NOMO-1 treated with dmso at 0.1 percent for 144 hours (cell line): ENCODE measurements at regions not wholly inside any gene's neighbourhood (a gene's known extent, or its start where the extent isn't known, plus 50 kb on each side); places are given as distances from the start of the nearest gene placed in this dataset.
A peak's percentile ranks its signal among the peaks of the same experiment; 100 is the strongest.
"Not testable (repeated sequence)": the region's sequence is repeated elsewhere in the genome, so short reads cannot be mapped to it uniquely, and the experiment has no call there.

Experiments used
- DNase-seq: peaks from one replicate; lab custom pipeline; 2025; ENCODE audit not compliant: unreplicated experiment; lab: John Stamatoyannopoulos, UW

DNA sequence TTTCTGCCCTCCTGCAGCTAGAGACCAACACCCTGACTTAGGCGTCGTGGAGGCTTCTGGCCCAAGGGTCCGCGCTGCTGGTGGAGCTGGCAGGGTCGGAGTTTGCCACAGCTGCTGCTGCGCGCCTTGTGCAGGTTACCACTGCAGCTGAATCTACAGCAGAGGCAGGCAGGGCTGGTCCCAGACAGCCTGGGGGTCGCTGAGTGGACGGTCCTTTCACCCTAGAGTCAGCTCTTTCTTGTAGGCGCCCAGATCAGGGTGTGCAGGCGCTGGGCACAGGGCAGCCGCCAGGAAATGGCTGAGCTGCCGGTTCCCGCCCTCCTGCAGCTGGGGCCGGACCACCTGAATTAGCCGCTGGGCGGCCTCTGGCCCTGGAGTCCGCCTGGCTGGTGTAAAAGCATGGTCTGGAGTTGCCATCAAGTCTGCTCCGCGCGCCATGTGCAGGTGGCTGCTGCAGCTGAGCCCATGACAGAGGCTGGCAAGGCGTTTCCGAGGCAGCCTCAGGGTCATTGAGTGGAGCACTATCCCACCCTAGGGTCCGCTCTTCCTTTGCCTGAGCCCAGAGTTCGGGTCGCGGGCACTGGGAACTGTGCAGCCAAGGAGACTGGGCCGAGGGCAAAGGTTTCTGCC, 144.3 kb downstream of the CCDC74A start:
- DNase-seq = not testable (repeated sequence)

DNA sequence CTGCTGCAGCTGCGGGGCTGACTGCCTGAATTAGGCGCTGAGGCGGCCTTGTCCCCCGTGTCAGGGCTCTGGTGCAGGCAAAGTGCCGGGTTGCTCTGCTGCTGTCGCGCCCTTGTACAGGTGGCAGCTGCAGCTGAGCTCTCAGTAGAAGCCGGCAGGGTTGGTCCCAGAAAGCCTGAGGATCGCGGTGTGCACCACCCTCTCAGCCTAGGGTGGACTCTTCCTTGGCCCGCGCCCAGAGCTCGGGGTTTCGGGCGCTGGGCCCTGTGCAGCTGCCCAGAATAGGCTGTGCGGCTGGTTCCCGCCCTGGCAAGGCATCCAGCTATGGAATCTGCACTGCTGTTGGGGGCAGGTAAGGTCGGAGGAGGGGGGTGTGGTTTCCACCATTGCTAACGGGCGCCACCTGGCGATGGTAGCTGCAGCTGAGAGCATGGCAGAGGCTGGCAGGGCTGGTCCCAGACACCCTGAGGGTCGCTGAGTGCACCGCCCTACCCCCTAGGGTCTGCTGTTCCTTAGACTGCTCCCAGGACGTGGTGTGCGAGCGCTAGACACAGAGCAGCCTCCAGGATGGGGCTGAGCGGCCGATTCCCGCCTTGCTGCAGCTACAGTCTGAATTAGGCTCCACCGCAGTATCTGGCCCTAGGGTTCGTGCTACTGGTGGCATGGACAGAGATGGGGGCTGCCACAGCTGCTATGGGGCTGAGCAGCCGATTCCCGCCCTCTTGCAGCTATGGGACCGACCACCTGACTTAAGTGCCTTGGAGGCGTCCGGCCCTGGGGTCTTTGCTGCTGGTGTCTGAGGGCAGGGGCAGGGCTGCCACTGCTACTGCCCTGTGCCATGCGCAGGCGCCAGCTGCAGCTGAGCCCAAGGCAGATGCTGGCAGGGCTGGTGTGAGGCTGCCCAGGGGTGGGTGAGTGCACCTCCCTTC, 145.0 kb downstream of the CCDC74A start:
- not testable (repeated sequence) for DNase-seq

DNA sequence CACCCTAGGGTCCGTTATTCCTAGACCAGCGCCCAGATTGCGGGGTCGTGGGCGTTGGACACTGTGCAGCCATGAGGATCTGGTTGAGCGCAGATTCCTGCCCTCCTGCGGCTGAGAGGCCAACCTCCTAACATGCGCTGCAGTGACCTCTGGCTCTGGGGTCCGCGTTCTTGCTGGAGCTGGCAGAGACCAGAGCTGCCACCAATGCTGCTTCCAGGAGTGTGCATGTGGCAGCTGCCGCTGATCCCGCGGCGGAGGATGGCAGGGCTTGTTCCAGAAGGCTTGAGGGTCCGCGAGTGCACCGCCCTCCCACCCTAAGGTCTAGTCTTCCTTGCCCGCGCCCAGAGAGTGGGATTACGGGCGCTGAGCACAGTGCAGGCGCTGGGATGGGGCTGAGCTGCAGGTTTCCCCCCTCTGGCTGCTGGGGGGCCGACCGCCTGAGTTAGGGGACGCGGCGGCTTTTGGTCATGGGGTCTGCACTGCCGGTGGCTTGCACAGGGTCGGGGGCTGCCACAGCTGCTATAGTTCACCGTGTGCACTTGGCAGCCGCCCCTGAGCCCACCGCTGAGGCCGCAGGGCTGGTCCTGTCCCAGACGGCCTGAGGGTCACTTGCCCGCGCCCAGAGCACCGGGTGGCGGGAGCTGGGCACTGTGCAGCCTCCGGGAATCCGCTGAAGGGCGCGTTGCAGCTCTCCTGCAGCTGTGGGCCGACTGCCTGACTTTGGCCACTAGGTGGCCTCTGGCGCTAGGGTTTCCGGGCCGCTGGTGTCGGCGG, 145.9 kb downstream of the CCDC74A start:
- peak; percentile 44 for DNase-seq

DNA sequence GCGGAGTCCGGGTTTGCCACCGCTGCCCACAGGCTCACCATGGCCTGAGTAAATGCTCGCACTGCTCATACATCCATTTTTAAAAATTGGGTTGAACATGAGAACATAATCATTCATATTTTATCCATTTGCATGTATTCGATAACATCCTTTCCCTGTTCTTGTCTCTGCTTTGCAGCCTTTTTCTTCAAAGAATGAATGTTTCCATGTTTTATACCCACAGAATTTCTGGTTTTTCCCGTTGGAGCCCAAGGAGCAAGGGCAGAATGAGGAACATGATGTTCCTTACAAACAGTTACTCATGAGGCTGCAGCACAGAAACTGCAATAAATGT, 146.5 kb downstream of the CCDC74A start:
- DNase-seq = no peak

DNA sequence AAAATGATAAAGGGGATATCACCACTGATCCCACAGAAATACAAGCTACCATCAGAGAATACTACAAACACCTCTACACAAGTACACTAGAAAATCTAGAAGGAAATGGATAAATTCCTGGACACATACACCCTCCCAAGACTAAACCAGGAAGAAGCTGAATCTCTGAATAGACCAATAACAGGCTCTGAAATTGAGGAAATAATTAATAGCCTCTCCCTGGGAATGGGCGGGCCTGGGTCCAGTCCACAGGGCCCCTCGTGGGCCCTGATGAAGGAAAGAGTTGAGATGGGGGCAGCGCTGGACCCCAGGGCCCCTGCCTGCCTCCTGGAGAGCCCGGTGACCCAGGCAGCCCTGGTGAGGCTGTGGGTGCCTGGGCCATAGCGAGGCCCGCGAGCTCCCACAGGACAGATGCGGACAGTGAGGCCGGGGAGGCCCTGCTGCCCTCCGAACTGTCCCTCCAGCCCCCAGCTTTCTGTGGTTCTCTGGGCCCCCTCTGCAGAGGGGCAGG, 154.0 kb downstream of the CCDC74A start:
- DNase-seq = not testable (repeated sequence)

DNA sequence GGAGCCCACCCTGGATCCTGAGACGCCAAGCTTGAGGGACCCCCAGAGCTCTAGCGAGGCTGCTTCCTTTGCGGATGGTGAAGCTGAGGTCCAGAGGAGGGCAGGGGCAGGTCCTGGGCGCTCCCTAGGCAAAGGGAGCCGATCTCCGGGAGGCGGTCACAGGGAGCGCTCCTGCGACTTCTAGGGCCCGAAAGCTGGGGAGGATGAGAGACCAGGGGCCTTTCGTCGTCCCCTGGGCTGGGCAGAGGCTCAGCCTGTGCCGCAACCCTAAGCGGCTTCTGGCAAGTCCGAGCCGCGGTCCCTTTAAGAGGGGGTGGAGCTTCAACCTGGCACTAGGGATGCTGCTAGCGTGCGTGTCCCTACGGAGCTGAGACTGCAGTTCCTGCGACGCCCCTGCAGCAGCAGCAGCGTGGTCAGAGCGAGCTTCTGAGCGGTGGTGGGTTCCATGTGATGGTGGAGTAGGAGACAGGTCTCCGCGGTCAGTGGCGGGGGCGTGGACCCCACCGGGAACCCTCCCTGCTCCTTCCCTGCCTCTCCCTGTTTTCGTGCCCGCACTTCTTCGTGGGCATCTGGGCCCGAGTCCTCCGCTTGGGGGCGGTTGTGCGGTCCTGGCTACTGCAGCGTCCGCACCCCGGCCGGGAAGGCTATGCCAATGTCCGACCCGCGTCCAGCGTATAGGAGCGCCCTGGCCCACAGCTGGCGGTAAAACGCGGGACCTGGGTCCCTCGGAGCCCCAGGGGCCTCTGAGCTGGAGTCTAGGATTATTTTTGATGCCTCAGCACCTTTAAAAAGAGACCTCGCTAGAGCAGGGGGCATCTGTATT, 154.6 kb downstream of the CCDC74A start:
- peak; percentile 49 for DNase-seq

DNA sequence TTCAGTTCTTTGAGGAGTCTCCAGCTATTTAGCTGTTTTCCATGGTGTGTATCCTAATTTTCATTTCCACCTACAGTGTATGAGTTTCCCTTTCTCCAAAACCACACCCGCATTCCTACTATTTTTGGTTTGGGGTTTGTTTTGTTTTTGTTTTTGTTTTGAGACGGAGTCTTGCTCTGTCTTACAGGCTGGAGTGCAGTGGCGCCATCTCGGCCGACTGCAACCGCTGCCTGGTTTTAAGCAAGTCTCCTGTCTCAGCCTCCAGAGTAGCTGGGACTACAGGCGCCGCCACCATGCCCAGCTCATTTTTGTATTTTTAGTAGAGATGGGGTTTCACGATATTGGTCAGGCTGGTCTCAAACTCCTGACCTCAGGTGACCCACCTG, 155.2 kb downstream of the CCDC74A start:
- not testable (repeated sequence) for DNase-seq

DNA sequence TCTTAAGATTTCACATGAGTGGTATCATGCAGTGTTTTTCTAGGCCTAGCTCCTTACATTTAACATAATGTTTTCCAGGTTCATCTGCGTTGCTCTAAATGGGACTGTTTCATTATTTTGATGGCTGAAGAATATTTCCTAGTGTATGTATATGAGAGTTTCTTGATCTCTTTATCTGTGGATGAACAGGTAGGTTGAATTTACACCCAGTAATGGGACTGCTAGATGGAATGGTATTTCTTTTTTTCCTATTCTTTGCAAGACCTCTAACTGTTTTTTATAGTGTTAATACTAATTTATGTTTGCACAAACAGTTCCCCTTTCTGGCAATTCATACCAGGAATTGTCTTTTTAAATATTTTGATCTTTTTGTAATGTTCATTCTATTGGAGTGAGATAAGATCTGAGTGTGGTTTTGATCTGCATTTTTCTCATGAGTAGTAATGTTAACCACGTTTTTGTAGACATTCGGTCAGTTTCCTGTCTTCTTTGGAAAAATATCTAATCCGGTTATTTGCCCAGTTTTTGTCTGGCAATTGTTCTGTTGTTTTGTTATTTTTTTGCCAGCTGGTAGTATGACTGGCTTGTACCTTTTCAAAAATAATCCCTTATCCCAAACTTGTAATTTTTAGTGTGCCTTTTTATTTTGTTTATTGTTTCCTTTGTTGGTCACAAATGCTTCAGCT, 157.1 kb downstream of the CCDC74A start:
- DNase-seq = not testable (repeated sequence)

DNA sequence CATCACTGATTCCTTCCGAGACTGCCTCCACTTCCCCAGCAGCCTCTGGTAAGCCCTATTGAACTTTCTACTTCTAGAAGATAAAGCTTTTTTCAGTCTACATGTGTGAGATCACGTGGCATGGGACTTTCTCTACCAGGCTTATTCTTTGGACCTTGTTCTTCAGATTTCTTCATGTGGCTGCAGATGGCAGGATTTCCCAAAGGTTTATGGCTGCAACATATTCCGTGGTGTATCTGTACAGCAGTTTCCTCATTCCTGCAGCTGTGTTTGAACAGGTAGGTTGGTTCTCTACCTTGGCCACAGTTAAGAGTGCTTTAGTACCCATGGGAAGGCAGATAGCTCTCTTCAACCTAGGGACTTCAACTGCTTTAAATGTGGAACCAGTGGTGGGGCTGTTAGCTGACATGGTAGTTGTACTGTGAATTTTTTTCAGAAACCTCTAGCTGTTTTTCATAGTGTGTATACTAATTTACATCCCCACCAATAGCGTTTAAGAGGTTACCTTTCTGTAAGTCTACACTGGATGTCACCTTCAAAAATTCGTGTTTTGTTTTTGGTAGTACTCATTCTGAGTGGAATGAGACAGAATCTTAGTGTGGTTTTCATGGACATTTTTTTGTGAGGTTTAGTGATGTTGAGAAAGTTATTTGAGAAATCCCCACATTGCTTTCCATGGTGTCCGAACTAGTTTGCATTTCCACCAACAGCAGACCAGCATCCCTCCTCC, 158.6 kb downstream of the CCDC74A start:
- not testable (repeated sequence) for DNase-seq

DNA sequence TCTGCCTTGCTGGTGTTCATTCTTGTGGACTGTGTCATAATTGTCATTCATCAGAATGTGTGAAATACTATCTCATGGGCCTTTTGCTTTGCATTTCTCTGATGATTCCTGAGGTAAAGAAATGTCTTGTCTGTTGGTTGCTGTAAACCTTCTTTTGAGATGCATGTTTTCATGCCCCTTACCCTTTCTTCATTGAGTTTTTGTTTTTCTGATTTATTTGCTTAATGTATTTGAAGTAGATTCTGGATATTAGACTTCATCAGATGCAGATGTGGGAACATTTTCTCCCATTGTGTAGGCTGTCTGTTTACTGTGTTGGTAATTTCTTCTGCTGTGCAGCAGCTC, 159.2 kb downstream of the CCDC74A start:
- not testable (repeated sequence) for DNase-seq

DNA sequence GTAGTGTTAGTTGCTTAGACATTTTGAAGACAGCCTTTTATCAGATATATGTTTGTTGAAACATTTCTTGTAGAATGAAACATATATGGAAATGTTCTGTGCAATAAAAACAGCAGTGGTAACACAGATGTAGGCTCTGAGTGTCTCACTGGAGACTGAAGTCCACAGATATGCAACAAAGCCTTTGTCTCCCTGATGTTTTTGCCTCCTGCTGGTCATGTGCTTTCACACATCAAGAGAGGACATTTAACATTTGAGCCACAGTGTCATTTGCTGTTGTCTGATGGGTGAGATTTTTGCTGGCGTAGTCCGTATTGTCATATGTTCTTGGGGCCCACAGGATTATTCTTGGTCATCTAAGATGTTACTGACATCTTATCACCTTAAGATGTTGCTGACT, 161.4 kb downstream of the CCDC74A start:
- not testable (repeated sequence) for DNase-seq

DNA sequence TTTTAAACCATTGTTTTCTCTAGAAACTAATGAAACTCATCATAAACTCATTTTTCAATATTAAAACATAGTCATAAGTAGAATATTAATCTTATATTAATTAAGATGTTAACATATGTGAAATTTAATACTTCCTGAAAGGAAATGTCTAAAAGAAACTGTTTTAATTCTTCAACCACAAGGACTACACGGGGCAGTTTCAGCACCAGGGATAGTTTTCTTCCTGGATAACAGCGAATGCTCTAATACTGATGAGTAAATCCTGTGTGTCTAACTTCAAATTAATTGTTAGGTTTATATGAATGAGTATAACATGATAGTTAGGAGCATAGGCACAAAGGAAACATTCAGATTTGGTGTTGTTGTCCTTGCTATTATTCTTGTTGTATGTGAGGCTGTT, 183.6 kb downstream of the CCDC74A start:
- not testable (repeated sequence) for DNase-seq

DNA sequence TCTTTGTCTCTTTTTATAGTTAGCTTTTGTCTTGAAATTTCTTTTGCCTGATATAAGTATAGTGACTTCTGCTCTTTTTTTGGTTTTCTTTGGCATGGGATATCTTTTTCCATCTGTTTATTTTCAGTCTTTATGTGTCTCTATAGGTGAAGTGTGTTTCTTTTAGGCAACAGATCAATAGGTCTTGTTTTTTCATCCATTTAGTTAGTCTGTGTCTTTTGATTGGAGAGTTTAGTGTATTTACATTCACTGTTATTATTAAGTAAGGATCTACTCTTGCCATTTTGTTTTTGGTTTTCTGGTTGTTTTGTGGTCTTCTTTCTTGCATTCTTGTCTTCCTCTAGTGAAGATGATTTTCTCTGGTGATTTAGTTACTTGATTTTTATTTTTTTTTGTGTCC, 190.2 kb downstream of the CCDC74A start:
- not testable (repeated sequence) for DNase-seq

DNA sequence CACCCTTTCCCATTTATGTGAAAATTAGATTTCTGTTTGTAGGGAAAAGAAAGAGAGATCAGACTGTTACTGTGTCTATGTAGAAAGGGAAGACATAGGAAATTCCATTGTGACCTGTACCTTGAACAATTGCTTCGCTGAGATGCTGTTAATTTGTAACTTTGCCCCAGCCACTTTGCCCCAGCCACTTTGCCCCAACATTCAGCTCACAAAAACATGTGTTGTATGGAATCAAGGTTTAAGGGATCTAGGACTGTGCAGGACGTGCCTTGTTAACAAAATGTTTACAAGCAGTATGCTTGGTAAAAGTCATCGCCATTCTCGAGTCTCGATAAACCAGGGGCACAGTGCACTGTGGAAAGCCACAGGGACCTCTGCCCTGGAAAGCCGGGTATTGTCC, 193.5 kb downstream of the CCDC74A start:
- not testable (repeated sequence) for DNase-seq

DNA sequence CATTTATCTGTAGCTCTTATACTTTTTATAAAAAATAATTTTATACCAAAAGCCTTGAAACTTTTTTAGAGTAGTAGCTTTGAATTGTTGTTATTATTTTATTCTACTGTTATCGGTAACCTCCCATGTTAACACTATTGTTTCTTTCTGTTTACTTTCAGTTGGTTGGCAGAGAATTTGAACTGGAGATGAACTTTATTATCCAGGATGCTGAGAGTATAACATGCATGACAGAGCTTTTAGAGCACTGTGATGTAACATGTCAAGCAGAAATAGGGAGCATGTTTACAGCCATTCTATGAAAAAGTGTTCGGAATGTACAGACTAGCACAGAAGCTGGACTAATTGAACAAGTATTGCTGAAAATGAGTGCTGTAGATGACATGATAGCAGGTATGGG, 194.6 kb downstream of the CCDC74A start:
- not testable (repeated sequence) for DNase-seq

DNA sequence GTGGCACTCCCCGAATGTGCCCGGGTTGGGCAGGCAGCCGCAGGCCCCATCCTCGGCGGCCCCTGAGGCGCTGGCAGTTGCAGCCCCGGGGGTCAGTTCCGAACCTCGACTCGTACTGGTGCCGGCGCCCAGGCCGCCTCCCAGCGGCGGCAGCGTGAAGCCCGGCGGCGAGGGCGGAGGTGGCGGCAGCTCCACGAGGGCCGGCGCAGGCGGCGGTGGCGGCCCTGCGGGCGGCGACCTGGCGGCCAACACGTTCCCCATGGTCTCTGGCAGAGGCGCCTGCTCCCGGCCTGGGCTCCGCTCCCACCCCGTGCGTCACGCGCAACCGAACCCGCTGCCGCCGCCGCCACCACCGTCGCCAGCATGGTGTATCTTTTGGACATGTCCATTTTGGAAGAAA, 196.3 kb downstream of the CCDC74A start:
- no peak for DNase-seq

DNA sequence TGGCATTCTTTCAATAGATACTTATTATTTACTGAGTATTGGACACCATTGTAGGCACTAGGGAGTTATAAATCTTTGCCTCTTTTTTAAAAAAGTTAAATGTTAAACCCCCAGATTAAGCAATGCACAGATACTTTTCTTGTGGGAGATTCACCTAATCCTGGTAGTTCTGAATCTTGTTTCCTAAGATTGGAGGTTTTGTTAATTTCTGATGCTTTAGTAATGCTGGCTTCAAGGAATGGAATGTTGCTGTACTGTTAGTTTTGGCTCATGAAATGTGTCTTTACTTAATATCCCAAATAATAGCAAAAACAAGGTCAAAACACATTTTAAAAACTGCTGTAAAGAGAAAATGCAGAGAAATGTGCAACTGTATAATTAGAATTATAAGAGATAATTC, 200.8 kb downstream of the CCDC74A start:
- DNase-seq = not testable (repeated sequence)

DNA sequence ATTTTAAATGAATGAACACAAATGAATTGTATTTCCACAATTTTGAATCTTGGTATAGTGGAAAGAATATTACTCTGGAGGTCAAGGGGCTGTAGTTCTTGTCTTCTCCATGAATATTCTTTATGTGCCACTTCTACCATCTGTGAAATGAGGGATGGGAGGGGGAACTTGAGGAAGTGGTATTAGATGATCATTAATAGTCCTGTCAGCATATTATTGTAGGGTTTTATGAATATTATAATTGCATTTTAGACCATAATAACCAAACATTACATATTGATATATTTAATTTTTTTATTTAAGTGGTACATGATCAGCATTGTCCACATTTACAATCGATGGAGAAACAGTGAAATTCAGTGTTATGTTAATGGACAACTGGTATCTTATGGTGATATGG, 205.8 kb downstream of the CCDC74A start:
- not testable (repeated sequence) for DNase-seq

DNA sequence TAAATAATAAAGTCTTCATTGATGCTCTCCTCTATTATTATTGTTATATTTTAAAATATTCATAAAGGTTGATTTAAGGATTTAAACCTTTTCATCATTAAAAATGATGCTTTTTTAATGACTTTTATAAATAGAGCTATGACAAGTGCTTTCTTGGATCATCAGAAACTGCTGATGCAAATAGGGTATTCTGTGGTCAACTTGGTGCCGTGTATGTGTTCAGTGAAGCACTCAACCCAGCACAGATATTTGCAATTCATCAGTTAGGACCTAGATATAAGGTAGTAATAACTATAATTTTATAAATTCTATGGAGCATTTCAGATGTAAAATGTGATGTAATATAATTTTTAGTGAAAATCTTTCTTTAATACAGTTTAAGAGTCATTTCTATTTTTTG, 208.7 kb downstream of the CCDC74A start:
- DNase-seq = not testable (repeated sequence)
